ENCODE measurements at regions not wholly inside any gene's neighbourhood (a gene's known extent, or its start where the extent isn't known, plus 50 kb on each side); places are given as distances from the start of the nearest gene placed in this dataset.

DNA sequence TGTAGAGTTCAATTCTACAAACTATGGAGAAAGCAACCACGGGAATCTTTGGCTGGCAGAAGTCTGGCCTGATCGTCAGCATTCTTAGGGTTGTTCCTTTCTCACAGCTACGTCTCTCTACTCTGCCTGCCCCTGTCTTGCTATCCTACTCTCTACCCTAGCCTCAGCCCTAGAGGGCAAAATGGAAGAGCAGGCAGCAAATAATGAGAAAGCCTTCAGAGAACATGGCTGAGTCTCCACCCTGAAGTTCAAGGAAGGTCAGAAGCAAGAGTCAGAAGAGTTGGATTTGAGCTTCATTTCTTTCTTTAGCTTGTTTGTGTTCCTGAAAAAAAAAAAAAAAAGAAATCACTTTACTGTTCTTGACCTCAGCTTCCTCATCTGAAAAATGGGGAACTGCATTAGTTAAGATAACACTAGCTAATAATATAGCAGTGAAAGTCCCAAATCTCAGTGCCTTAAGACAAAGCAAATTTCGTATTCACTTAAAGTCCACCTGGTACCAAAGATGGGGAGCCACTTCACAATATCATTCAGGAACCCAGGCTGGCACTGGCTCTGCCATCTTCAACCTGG, 50.2 kb upstream of the CCND2 start (continued):
- TF ChIP-seq PAXIP1 (CRISPR knock-in tag; conservative IDR thresholded peaks at IDR 0.05): no peak
- no peak for TF ChIP-seq ZNF83 (CRISPR knock-in tag; IDR thresholded peaks at IDR 0.05; ENCODE audit: borderline replicate concordance)
- no peak for TF ChIP-seq GATAD1 (CRISPR knock-in tag; IDR thresholded peaks at IDR 0.05)
- TF ChIP-seq SMAD1 (CRISPR knock-in tag; IDR thresholded peaks at IDR 0.05; ENCODE audit: borderline replicate concordance, low read depth): no peak
- no peak for TF ChIP-seq MAF1 (CRISPR knock-in tag; IDR thresholded peaks at IDR 0.05; ENCODE audit: borderline replicate concordance)
- TF ChIP-seq, protein P1, sequence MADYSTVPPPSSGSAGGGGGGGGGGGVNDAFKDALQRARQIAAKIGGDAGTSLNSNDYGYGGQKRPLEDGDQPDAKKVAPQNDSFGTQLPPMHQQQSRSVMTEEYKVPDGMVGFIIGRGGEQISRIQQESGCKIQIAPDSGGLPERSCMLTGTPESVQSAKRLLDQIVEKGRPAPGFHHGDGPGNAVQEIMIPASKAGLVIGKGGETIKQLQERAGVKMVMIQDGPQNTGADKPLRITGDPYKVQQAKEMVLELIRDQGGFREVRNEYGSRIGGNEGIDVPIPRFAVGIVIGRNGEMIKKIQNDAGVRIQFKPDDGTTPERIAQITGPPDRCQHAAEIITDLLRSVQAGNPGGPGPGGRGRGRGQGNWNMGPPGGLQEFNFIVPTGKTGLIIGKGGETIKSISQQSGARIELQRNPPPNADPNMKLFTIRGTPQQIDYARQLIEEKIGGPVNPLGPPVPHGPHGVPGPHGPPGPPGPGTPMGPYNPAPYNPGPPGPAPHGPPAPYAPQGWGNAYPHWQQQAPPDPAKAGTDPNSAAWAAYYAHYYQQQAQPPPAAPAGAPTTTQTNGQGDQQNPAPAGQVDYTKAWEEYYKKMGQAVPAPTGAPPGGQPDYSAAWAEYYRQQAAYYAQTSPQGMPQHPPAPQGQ (CRISPR knock-in tag; IDR thresholded peaks at IDR 0.05; ENCODE audit: borderline replicate concordance): no peak

DNA sequence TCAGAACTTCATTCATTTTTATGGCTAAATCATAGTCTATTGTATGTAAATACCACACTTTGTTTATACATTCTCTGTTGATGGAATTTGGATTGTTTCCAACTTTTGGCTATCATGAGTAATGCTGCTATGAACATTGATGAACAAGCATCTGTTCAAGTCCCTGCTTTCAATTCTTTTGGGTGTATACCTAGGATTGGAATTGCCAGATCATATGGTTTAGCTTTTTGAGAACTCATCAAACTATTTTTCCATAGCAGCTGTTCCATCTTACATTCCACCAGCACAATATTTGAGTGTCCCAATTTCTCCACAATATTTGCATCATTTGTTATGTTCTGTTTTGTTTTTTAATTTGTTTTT, 52.3 kb upstream of the CCND2 start:
- Histone ChIP-seq H4K20me1 (ENCODE audit: insufficient read depth, low read length) (no peaks in the 10 kb centered on the region), H3K9ac (ENCODE audit: insufficient read depth, low read depth, low read length) (no peak overlapping the region), H3K36me3 (replicated peaks in 1 of 2; ENCODE audit: control insufficient read depth in 1 of 2, insufficient read depth in 2 of 2, low read length in 2 of 2) (no peaks in the 10 kb centered on the region), H3K4me1 (ENCODE audit: insufficient read depth, low read length) (no peaks in the 10 kb centered on the region), H3K27me3 (ENCODE audit: control insufficient read depth in 1 of 2, insufficient read depth in 2 of 2, low read length in 2 of 2) (peaks cover 0 to 25% of the 10 kb centered on the region in 2 experiments; a peak in 2 of 5 replicates), H3K9me3 (ENCODE audit: low read length) (no peaks in the 10 kb centered on the region), H3K79me2 (ENCODE audit: insufficient read depth, low read length) (no peaks in the 10 kb centered on the region), H3K27ac (ENCODE audit: extremely low read length, insufficient read depth, low read length) (no peak overlapping the region), H3K4me2 (ENCODE audit: low read depth, low read length) (no peak overlapping the region), H3K4me3 (replicated peaks in 1 of 3; ENCODE audit: insufficient read depth in 1 of 3, low read depth in 2 of 3, low read length in 3 of 3) (no peak overlapping the region), H2AFZ (ENCODE audit: low read length) (no peak overlapping the region)
- in situ Hi-C loops (cut with HindIII; ENCODE audit: extremely low pct_ligation_motif_present, low pct_unique_long_range_greater_than_20kb) (no loop called here), intact Hi-C loops (cut with micrococcal nuclease; ENCODE audit: unreplicated experiment) (no loop called here)
- DNase-seq (ENCODE audit: low spot score): no peak
- POLR2A ChIA-PET: no interaction called here
- no peak for ATAC-seq
- no peak for FAIRE-seq
- CTCF ChIA-PET (ENCODE audit: low intra/inter-chr PET ratio, low total read pairs): no interaction called here
- no TSS peak for BruUV-seq (replicated peaks)
- TF ChIP-seq, protein P2, sequence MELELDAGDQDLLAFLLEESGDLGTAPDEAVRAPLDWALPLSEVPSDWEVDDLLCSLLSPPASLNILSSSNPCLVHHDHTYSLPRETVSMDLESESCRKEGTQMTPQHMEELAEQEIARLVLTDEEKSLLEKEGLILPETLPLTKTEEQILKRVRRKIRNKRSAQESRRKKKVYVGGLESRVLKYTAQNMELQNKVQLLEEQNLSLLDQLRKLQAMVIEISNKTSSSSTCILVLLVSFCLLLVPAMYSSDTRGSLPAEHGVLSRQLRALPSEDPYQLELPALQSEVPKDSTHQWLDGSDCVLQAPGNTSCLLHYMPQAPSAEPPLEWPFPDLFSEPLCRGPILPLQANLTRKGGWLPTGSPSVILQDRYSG (CRISPR knock-in tag; IDR thresholded peaks at IDR 0.05): no peak
- TF ChIP-seq TFE3 (CRISPR knock-in tag; IDR thresholded peaks at IDR 0.05) (no peak), ZNF563 (CRISPR knock-in tag; IDR thresholded peaks at IDR 0.05) (no peak), EP300 (IDR thresholded peaks at IDR 0.05; ENCODE audit: low read depth in 2 of 2, low read length in 2 of 2) (no peak), EP300 (CRISPR knock-in tag; IDR thresholded peaks at IDR 0.05; ENCODE audit: borderline replicate concordance) (no peak), ZBTB2 (CRISPR knock-in tag; IDR thresholded peaks at IDR 0.05; ENCODE audit: low read depth) (no peak), ZNF468 (CRISPR knock-in tag; IDR thresholded peaks at IDR 0.05) (no peak), SNAPC5 (CRISPR knock-in tag; IDR thresholded peaks at IDR 0.05; ENCODE audit: borderline replicate concordance) (no peak)
